ENCODE measurements at regions not wholly inside any gene's neighbourhood (a gene's known extent, or its start where the extent isn't known, plus 50 kb on each side); places are given as distances from the start of the nearest gene placed in this dataset.

DNA sequence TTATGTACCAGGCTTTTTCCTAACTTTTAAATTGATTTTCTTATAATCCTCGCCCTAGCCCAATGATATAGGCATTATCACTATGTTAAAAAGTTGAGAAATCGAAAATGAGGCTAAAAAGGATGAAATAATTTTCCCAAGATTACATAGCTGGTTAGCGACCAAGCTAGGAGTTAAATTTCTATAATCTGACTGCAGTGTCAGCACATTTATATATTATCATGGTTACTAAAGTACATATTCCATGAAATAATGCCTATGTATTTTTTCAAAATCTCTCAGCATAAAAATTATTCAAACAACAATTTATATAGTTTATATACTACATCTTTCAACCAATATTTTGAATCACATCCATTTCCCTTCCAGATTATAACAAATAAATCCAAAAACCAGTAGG, 317.3 kb upstream of the TFPI start:
- intact Hi-C loops (cut with DNase I, micrococcal nuclease), result no loop called here
- Mint-ChIP-seq H3K27ac (no peak overlapping the region), H3K4me1 (ENCODE audit: low read depth) (no peaks in the 10 kb centered on the region), H3K36me3 (ENCODE audit: low read depth) (no peaks in the 10 kb centered on the region), H3K4me3 (no peak overlapping the region), H3K9me3 (peaks cover 7% of the 10 kb centered on the region), H3K27me3 (no peaks in the 10 kb centered on the region)
- ChIA-PET CTCF (no interaction called here), POLR2A (no interaction called here)
- ATAC-seq (ENCODE audit: poor library complexity), result no peak
- Histone ChIP-seq H3K27ac (ENCODE audit: low read depth in 1 of 2, low read length in 2 of 2) (no peak overlapping the region), H3K4me3 (ENCODE audit: low read length) (no peak overlapping the region), H3K9me3 (ENCODE audit: control insufficient read depth in 1 of 2, insufficient read depth in 1 of 2, low read length in 2 of 2) (peaks cover 0 to under 1% of the 10 kb centered on the region in 2 experiments), H3K27me3 (ENCODE audit: control insufficient read depth in 1 of 2, insufficient read depth in 2 of 2, low read length in 2 of 2) (no peaks in the 10 kb centered on the region), H3K4me1 (ENCODE audit: insufficient read depth, low read length) (no peaks in the 10 kb centered on the region), H3K36me3 (ENCODE audit: insufficient read depth, low read length) (no peaks in the 10 kb centered on the region)
- no peak for DNase-seq
- TF ChIP-seq, protein P1, sequence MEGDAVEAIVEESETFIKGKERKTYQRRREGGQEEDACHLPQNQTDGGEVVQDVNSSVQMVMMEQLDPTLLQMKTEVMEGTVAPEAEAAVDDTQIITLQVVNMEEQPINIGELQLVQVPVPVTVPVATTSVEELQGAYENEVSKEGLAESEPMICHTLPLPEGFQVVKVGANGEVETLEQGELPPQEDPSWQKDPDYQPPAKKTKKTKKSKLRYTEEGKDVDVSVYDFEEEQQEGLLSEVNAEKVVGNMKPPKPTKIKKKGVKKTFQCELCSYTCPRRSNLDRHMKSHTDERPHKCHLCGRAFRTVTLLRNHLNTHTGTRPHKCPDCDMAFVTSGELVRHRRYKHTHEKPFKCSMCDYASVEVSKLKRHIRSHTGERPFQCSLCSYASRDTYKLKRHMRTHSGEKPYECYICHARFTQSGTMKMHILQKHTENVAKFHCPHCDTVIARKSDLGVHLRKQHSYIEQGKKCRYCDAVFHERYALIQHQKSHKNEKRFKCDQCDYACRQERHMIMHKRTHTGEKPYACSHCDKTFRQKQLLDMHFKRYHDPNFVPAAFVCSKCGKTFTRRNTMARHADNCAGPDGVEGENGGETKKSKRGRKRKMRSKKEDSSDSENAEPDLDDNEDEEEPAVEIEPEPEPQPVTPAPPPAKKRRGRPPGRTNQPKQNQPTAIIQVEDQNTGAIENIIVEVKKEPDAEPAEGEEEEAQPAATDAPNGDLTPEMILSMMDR (IDR thresholded peaks at IDR 0.05), result no peak

DNA sequence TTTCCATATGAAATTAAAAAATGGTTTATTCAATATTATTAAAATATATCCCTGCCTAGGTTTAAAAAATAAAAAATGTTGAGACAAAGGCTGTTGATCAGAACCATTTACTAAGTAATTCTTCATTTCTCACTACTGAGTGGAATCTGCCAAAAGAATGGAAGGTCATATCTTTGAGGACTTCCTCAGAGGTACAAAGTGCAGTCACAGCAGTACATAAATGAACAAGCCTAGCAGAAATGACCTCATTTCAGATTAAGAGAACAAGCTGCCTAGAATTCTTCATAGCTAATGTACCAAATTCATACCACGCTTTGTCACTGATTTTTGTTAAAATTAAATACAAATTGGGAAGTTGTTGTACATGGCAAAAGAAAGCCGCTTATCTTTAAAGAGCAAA, 318.9 kb upstream of the TFPI start:
- TF ChIP-seq, protein P1 (IDR thresholded peaks at IDR 0.05), result no peak
- intact Hi-C loops (cut with DNase I, micrococcal nuclease), result no loop called here
- H3K4me1 Mint-ChIP-seq (ENCODE audit: low read depth), result no peaks in the 10 kb centered on the region

DNA sequence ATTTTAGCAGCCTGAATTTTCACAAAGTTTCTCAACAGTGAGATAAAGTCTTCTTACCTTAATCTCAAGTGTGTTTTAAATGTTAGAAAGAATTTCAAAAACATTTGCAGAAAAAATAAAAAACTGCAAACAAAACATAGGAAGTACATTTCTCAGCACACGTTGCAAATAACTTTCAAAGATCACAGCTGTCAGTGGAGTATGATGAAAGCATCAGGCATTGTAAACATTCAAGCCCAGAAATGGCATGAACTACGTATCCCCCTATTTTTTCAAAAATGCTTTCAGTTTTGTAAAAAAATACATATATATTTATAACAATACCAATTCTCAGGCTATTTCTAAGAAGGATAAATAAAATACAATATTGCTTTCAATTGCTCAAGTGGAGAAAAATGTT, 320.6 kb upstream of the TFPI start:
- H3K4me3 ChIP-seq (ENCODE audit: low read length), result no peak overlapping the region
- H3K4me1 ChIP-seq (ENCODE audit: insufficient read depth, low read length), result no peaks in the 10 kb centered on the region
- peaks cover 2% of the 10 kb centered on the region for H3K9me3 Mint-ChIP-seq
- H3K4me3 Mint-ChIP-seq, result no peak overlapping the region
- H3K36me3 ChIP-seq (ENCODE audit: insufficient read depth, low read length), result no peaks in the 10 kb centered on the region
- H3K36me3 Mint-ChIP-seq (ENCODE audit: low read depth), result no peaks in the 10 kb centered on the region
- H3K27ac Mint-ChIP-seq, result no peak overlapping the region
- H3K27me3 ChIP-seq (ENCODE audit: control insufficient read depth in 1 of 2, insufficient read depth in 2 of 2, low read length in 2 of 2), result no peaks in the 10 kb centered on the region
- POLR2A ChIA-PET, result no interaction called here
- intact Hi-C loops (cut with DNase I, micrococcal nuclease), result no loop called here
- no peak overlapping the region for H3K27ac ChIP-seq (ENCODE audit: low read depth in 1 of 2, low read length in 2 of 2)
- DNase-seq (no peak), ATAC-seq (ENCODE audit: poor library complexity) (no peak)
- CTCF ChIA-PET, result no interaction called here
- no peaks in the 10 kb centered on the region for H3K4me1 Mint-ChIP-seq (ENCODE audit: low read depth)
- TF ChIP-seq, protein P1 (IDR thresholded peaks at IDR 0.05), result no peak
- H3K27me3 Mint-ChIP-seq, result no peaks in the 10 kb centered on the region
- no peaks in the 10 kb centered on the region for H3K9me3 ChIP-seq (ENCODE audit: control insufficient read depth in 1 of 2, insufficient read depth in 1 of 2, low read length in 2 of 2)

More for the DNA sequence above, 318.9 kb upstream of the TFPI start:
- peaks cover 7% of the 10 kb centered on the region for H3K9me3 Mint-ChIP-seq
- ChIA-PET POLR2A (no interaction called here), CTCF (interaction anchor here (0.7 kb wide), 1 partner anchor 11 kb away, joined by 3 read pairs; no protein-coding TSS in a partner anchor)
- DNase-seq (no peak), ATAC-seq (ENCODE audit: poor library complexity) (no peak)
- no peaks in the 10 kb centered on the region for H3K27me3 ChIP-seq (ENCODE audit: control insufficient read depth in 1 of 2, insufficient read depth in 2 of 2, low read length in 2 of 2)
- no peaks in the 10 kb centered on the region for H3K36me3 Mint-ChIP-seq (ENCODE audit: low read depth)
- no peaks in the 10 kb centered on the region for H3K9me3 ChIP-seq (ENCODE audit: control insufficient read depth in 1 of 2, insufficient read depth in 1 of 2, low read length in 2 of 2)
- no peaks in the 10 kb centered on the region for H3K27me3 Mint-ChIP-seq
- no peaks in the 10 kb centered on the region for H3K36me3 ChIP-seq (ENCODE audit: insufficient read depth, low read length)
- H3K4me1 ChIP-seq (ENCODE audit: insufficient read depth, low read length), result no peaks in the 10 kb centered on the region
- no peak overlapping the region for H3K27ac Mint-ChIP-seq
- H3K4me3 ChIP-seq (ENCODE audit: low read length), result no peak overlapping the region
- H3K27ac ChIP-seq (ENCODE audit: low read depth in 1 of 2, low read length in 2 of 2), result no peak overlapping the region
- no peak overlapping the region for H3K4me3 Mint-ChIP-seq

Data from CD4-positive, alpha-beta T cell (primary cell).